HepG2 (cell line): ENCODE measurements at regions not wholly inside any gene's neighbourhood (a gene's known extent, or its start where the extent isn't known, plus 50 kb on each side); places are given as distances from the start of the nearest gene placed in this dataset.

Source experiments
- ATAC-seq: fragments of 200-7000 bp; cut with Tn5 transposase; 3 replicates; pipeline ENCODE4 v1.9.1; 2020; ENCODE audit warnings: mild to moderate bottlenecking, moderate library complexity
- BruUV-seq: library from RNA; stranded (reverse); fragments of 400-500 nt; replicated peaks from 2 replicates; lab custom pipeline; 2021; lab: Mats Ljungman, UMichigan
- CTCF ChIA-PET: fragments of 300-600 bp; formaldehyde crosslinking; extraction: SDS; loops from one replicate; lab custom pipeline; 2021; ENCODE audit warnings: low total read pairs, inconsistent platforms, low intra/inter-chr PET ratio; lab: Yijun Ruan, JAX
- POLR2A ChIA-PET: fragments of 350-600 bp; sonication (Branson Sonifier 250); formaldehyde crosslinking; loops from one replicate; lab custom pipeline; 2020; ENCODE audit warnings: antibody characterized with exemption, inconsistent platforms; lab: Yijun Ruan, JAX
- DNase-seq: peaks from one replicate; pipeline ENCODE4 v3.0.0-alpha.2; 2015; ENCODE audit warnings: low spot score
- FAIRE-seq: peaks from 3 replicates; lab custom pipeline; 2011; peaks lifted over from hg19 to GRCh38; lab: Jason Lieb, UNC
- H2AFZ ChIP-seq: one replicate; pipeline ENCODE4 v1.6.1; 2011; ENCODE audit warnings: low read length, inconsistent platforms
- H3K27ac ChIP-seq: fragments of 300-600 bp; 3 replicates; pipeline ENCODE4 v1.8.0; 2011; ENCODE audit warnings: mixed run types, mild to moderate bottlenecking, mixed read lengths, low read length, inconsistent platforms; ENCODE audit not compliant: insufficient read depth; ENCODE audit errors: extremely low read length
- H3K27me3 ChIP-seq, 2 experiments: fragments of 200-600 bp in 1 of 2; 2 replicates in 1 of 2; 3 replicates in 1 of 2; pipeline versions ENCODE4 v1.6.0 to v1.8.0; 2011; ENCODE audit warnings: low read length in 2 of 2, mild to moderate bottlenecking in 2 of 2, moderate library complexity in 2 of 2, inconsistent platforms in 1 of 2; ENCODE audit not compliant: insufficient read depth in 2 of 2, control insufficient read depth in 1 of 2
- H3K36me3 ChIP-seq, 2 experiments: fragments of 200-600 bp in 1 of 2; replicated peaks in 1 of 2; 2 replicates in 1 of 2; 3 replicates in 1 of 2; pipeline versions ENCODE4 v1.5.1 to v1.8.0; 2011; ENCODE audit warnings: low read length in 2 of 2, inconsistent platforms in 1 of 2; ENCODE audit not compliant: insufficient read depth in 2 of 2, control insufficient read depth in 1 of 2
- H3K4me1 ChIP-seq: 2 replicates; pipeline ENCODE4 v1.5.1; 2012; ENCODE audit warnings: low read length, inconsistent platforms; ENCODE audit not compliant: insufficient read depth
- H3K4me2 ChIP-seq: 2 replicates; pipeline ENCODE4 v1.6.0; 2011; ENCODE audit warnings: low read depth, low read length, inconsistent platforms
- H3K4me3 ChIP-seq, 3 experiments: fragments of 200-600 bp in 1 of 3; sonication (generic), shearing (Covaris generic) in 1 of 3; replicated peaks in 1 of 3; 2 replicates each; pipeline ENCODE4 v1.5.1; 2011 to 2016; ENCODE audit warnings: low read length in 3 of 3, inconsistent platforms in 2 of 3, low read depth in 2 of 3, mild to moderate bottlenecking in 2 of 3, control low read depth in 1 of 3, mixed read lengths in 1 of 3; ENCODE audit not compliant: insufficient read depth in 1 of 3
- H3K79me2 ChIP-seq: one replicate; pipeline ENCODE4 v1.6.1; 2011; ENCODE audit warnings: low read length, inconsistent platforms; ENCODE audit not compliant: insufficient read depth
- H3K9ac ChIP-seq: 2 replicates; pipeline ENCODE4 v1.6.0; 2011; ENCODE audit warnings: mild to moderate bottlenecking, low read depth, low read length, inconsistent platforms; ENCODE audit not compliant: insufficient read depth
- H3K9me3 ChIP-seq: 2 replicates; pipeline ENCODE4 v1.5.1; 2012; ENCODE audit warnings: mild to moderate bottlenecking, low read length
- H4K20me1 ChIP-seq: 2 replicates; pipeline ENCODE4 v1.6.0; 2011; ENCODE audit warnings: inconsistent platforms, mild to moderate bottlenecking, low read length, moderate library complexity; ENCODE audit not compliant: insufficient read depth
- CBX1 ChIP-seq: IDR thresholded peaks from one replicate; pipeline ENCODE4 v1.6.1; 2016; ENCODE audit warnings: antibody characterized with exemption, low read depth
- DRAP1 ChIP-seq: IDR thresholded peaks from 2 replicates; pipeline ENCODE4 v1.6.1; 2016; ENCODE audit warnings: missing genetic modification reagents, missing compliant biosample characterization
- HES4 ChIP-seq: sonication (generic); formaldehyde crosslinking; IDR thresholded peaks from 2 replicates; pipeline ENCODE4 v1.9.0; 2021; ENCODE audit warnings: mild to moderate bottlenecking, missing genetic modification reagents, borderline replicate concordance
- HNRNPL ChIP-seq: fragments of 200-400 bp; formaldehyde crosslinking; IDR thresholded peaks from 2 replicates; pipeline ENCODE4 v1.6.1; 2017; ENCODE audit warnings: mild to moderate bottlenecking, low read depth, low read length
- HOXA9 ChIP-seq: sonication (generic); formaldehyde crosslinking; IDR thresholded peaks from 2 replicates; pipeline ENCODE4 v1.8.1; 2022; ENCODE audit warnings: missing genetic modification reagents, mild to moderate bottlenecking, moderate library complexity, borderline replicate concordance
- HOXD1 ChIP-seq: sonication (generic); formaldehyde crosslinking; IDR thresholded peaks from 2 replicates; pipeline ENCODE4 v1.5.0; 2020; ENCODE audit warnings: missing genetic modification reagents
- JARID2 ChIP-seq: sonication (generic); formaldehyde crosslinking; IDR thresholded peaks from 2 replicates; pipeline ENCODE4 v1.8.1; 2023; ENCODE audit warnings: missing genetic modification reagents, inconsistent platforms; ENCODE audit not compliant: insufficient replicate concordance
- JUNB ChIP-seq: sonication (generic); formaldehyde crosslinking; IDR thresholded peaks from 2 replicates; pipeline ENCODE4 v1.8.0; 2022; ENCODE audit warnings: missing genetic modification reagents, mild to moderate bottlenecking, borderline replicate concordance
- KLF9 ChIP-seq: IDR thresholded peaks from 2 replicates; pipeline ENCODE4 v1.6.1; 2016; ENCODE audit warnings: low read depth
- LBX2 ChIP-seq: sonication (generic); formaldehyde crosslinking; IDR thresholded peaks from 2 replicates; pipeline ENCODE4 v1.5.0; 2020; ENCODE audit warnings: missing genetic modification reagents, mild to moderate bottlenecking, borderline replicate concordance
- NBN ChIP-seq: fragments of 450-650 bp; conservative IDR thresholded peaks from 2 replicates; pipeline ENCODE4 v1.6.1; 2017
- NCOA1 ChIP-seq: sonication (generic); formaldehyde crosslinking; IDR thresholded peaks from 2 replicates; pipeline ENCODE4 v1.9.0; 2021; ENCODE audit warnings: missing genetic modification reagents
- PAXIP1 ChIP-seq: sonication (generic); formaldehyde crosslinking; conservative IDR thresholded peaks from 2 replicates; pipeline ENCODE4 v1.4.0; 2020; ENCODE audit warnings: mild to moderate bottlenecking, missing genetic modification reagents, moderate library complexity
- SUZ12 ChIP-seq: fragments of 150-350 bp; IDR thresholded peaks from 2 replicates; pipeline ENCODE4 v1.6.1; 2014; ENCODE audit warnings: low read depth, low read length
- TBX2 ChIP-seq: sonication (generic); formaldehyde crosslinking; IDR thresholded peaks from 2 replicates; pipeline ENCODE4 v1.5.0; 2020; ENCODE audit warnings: missing genetic modification reagents, mild to moderate bottlenecking, borderline replicate concordance
- TEAD3 ChIP-seq: optimal IDR thresholded peaks from 2 replicates; pipeline ENCODE3; 2016; ENCODE audit warnings: borderline replicate concordance
- THAP7 ChIP-seq: sonication (generic); formaldehyde crosslinking; IDR thresholded peaks from 2 replicates; pipeline ENCODE4 v1.8.1; 2023; ENCODE audit warnings: mild to moderate bottlenecking, missing genetic modification reagents
- ZFP90 ChIP-seq: sonication (generic); formaldehyde crosslinking; IDR thresholded peaks from 2 replicates; pipeline ENCODE4 v1.8.0; 2022; ENCODE audit warnings: missing genetic modification reagents, mild to moderate bottlenecking, inconsistent platforms, borderline replicate concordance
- ZMAT3 ChIP-seq: sonication (generic); formaldehyde crosslinking; conservative IDR thresholded peaks from 2 replicates; pipeline ENCODE4 v1.7.0; 2021; ENCODE audit warnings: missing genetic modification reagents
- ZNF713 ChIP-seq: sonication (generic); formaldehyde crosslinking; IDR thresholded peaks from 2 replicates; pipeline ENCODE4 v1.4.0; 2020; ENCODE audit warnings: mild to moderate bottlenecking, missing genetic modification reagents
- WGBS: methylation state at CpG from one replicate; pipeline ENCODE4 v1.1.6; 2017; ENCODE audit warnings: low lambda C conversion rate; 5-methylcytosine and 5-hydroxymethylcytosine counted together
- in situ Hi-C: cut with HindIII; loops from 2 replicates; pipeline ENCODE4 v1.10.0; 2017; ENCODE audit warnings: low pct_unique_long_range_greater_than_20kb; ENCODE audit not compliant: extremely low pct_ligation_motif_present
- intact Hi-C: fragments of 100-400 bp; cut with micrococcal nuclease; formaldehyde crosslinking; loops from one replicate; pipeline ENCODE4 v1.10.0; 2022; ENCODE audit not compliant: unreplicated experiment

DNA sequence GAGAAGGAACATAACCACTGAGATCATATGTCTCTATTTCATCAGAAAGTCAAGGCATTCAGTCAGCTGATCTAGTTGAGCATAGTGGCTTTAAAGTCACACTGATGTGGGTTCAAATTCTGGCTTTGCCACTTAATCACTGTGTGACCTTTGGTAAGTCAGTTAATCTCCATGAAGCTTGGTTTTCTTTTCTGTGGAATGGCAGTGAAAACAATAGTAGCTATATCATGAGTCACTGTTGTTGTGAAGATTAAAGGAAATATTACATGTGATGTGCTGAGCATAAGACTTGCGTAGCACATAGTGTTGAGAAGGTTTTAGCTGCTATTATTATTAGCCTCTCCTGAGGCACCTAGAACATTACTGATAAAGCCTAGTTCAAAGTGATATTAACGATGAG is 242.2 kb downstream of the FMR1NB start:
- H3K36me3 ChIP-seq = no peaks in the 10 kb centered on the region
- in situ Hi-C loops = no loop called here
- ChIA-PET CTCF (no interaction called here), POLR2A (no interaction called here)
- H3K9me3 ChIP-seq = no peaks in the 10 kb centered on the region
- intact Hi-C loops = no loop called here
- ATAC-seq (no peak), FAIRE-seq (no peak), DNase-seq (no peak)
- H3K79me2 ChIP-seq = no peaks in the 10 kb centered on the region
- TF ChIP-seq TBX2 (CRISPR knock-in tag) (no peak), LBX2 (no peak), TEAD3 (CRISPR knock-in tag) (no peak), NBN (no peak), PAXIP1 (no peak), KLF9 (no peak), HOXD1 (CRISPR knock-in tag) (no peak), ZMAT3 (CRISPR knock-in tag) (no peak), HNRNPL (no peak), THAP7 (CRISPR knock-in tag) (no peak), DRAP1 (CRISPR knock-in tag) (no peak), ZFP90 (CRISPR knock-in tag) (no peak), JUNB (CRISPR knock-in tag) (no peak), JARID2 (no peak), HES4 (no peak), ZNF713 (CRISPR knock-in tag) (no peak), CBX1 (no peak), HOXA9 (CRISPR knock-in tag) (no peak), NCOA1 (no peak), SUZ12 (no peak)
- no peak overlapping the region for H3K4me3 ChIP-seq
- BruUV-seq = no TSS peak
- no peak overlapping the region for H3K9ac ChIP-seq
- H3K27me3 ChIP-seq = no peaks in the 10 kb centered on the region
- 30% methylated on average over 2 of the region's 2 CpGs for WGBS
- H3K27ac ChIP-seq = no peak overlapping the region
- no peaks in the 10 kb centered on the region for H4K20me1 ChIP-seq
- H2AFZ ChIP-seq = no peak overlapping the region
- H3K4me2 ChIP-seq = no peak overlapping the region
- no peaks in the 10 kb centered on the region for H3K4me1 ChIP-seq
